GM21529 (cell line): ENCODE measurements at regions not wholly inside any gene's neighbourhood (a gene's known extent, or its start where the extent isn't known, plus 50 kb on each side); places are given as distances from the start of the nearest gene placed in this dataset.
A peak's percentile ranks its signal among the peaks of the same experiment; 100 is the strongest.
"Not testable (repeated sequence)": the region's sequence is repeated elsewhere in the genome, so short reads cannot be mapped to it uniquely, and the experiment has no call there.

ENCODE experiments used
- ATAC-seq: cut with Tn5 transposase; IDR thresholded peaks from one replicate; pipeline ENCODE4 v1.9.1; 2021; ENCODE audit not compliant: unreplicated experiment

DNA sequence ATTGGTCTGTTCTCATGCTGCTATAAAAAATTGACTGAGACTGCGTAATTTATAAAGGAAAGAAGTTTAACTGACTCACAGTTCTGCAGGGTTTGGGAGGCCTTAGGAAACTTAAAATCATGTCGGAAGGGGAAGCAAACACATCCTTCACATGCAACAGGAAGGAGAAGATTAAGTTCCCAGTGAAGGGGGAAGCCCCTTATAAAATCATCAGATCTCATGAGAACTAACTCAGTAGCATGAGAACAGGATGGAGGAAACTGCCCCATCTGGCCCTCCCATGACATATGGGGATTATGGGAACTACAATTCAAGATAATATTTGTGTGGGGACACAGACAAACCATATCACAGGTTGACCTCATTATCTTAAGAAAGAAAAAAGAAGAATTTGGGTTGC lies 134.5 kb downstream of the PPP1R3A start:
- no peak for ATAC-seq

DNA sequence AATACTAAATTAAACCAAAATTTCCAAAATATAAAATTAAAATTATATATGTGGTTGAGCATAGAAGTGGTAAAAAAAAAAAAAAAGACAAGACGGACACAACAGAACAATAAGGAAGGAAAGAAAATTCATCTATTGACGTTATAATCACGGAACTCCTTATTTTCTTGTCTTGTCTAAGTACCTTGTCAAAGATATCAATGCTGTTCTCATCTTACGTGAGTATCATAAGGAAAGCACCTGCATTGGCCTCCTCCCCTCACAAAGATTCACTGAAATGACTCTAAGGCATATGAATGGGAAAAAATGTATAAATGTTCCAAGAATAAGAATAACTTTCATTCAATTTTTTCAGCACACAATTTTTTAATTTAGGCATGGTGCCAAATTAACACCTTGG lies 135.4 kb downstream of the PPP1R3A start:
- ATAC-seq = no peak

DNA sequence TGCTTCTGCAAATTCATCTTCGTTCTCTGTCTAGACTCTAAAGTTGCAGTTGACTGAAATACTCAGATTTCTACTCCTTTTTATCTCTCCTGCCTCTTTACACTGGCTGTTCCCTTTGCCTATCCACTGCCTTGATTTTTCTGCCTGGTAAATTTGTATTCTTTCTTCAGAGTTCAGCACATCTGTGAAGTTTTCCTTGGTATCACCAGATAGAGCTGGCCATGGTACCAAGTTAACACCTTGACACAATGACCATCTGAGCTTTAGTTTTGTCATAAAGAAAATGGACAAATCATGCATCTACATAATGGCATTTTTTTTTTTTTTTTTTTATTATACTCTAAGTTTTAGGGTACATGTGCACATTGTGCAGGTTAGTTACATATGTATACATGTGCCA lies 143.0 kb downstream of the PPP1R3A start:
- ATAC-seq = no peak

DNA sequence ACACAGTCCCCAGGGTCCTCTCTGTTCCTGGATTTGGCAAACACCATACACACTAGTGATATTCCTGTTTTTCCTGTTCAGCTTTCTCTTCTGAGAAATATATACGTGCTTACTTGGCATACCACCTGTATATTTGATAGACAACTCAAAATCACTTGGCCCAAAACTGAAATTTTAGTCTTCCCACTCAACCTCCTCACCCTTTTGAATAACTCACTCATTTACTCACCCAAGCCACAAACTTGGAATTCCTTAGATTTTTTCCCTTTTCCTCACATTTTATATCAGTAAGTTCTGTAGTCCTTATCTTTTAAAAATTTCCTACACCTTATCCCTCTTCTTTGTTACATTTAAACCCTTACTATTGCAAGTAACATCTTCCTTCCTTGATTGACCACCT lies 143.4 kb downstream of the PPP1R3A start:
- no peak for ATAC-seq

DNA sequence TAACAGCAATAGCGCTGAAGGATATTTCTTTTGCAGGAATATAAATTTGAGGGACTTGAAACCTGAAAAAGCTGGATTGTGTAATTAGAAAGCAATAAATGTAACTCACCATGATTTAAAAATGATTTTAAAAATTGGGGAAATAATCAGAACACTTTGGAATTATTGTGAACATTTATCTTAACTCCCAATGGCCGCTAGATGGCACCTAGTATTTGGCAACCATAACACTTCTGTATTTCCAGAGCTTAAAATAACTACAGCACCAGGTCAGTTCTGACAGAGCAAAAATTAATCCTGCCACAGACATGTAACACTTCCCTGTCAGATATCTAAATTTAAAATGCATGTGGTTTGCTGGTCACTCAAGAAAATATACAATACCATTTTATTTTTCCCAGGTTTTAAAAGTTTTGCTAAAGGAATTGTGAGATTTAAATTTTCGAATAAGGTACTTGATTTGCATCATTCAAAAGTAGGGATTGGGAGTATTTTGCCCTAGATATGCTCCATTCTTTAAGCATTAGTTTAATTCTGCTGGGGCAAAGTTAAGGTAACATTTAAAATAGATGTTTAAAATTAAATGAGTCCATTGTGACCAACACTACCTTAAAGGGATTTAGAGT lies 144.5 kb downstream of the PPP1R3A start:
- peak; percentile 97 for ATAC-seq

- no peak for ATAC-seq
These were observed 148.6 kb downstream of the PPP1R3A start for GRCh38 chr7:113770146-113770738.

- ATAC-seq = no peak
These were observed 150.4 kb downstream of the PPP1R3A start for GRCh38 chr7:113768387-113768786.

DNA sequence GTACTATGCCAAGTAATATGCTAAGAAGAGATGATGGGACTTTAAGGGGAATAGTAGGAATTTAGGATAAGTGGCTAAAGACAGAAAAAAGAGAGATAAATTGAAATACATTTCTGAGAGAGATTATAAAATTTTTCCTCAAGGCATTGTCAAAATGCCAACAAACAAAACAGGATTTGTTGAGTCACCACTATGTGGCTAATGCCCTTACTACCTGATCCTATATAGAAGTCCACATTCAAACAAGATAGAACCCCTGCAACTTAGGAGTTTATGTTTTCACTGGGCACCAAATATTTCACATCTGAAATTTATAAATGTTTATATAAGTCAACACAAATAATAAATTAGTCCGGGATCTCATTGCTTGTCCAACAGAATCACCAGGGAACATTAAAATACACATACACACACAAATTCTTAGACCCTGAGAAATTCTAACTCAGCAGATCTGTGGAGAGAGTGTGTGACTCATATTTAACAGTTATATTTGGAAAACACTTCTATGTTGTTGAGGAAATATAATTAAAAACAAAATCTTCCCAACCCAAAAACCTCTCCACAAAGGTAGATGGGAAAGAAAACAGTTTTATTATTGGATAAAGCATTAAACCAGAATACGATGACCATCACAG lies 154.3 kb downstream of the PPP1R3A start:
- ATAC-seq = no peak

- ATAC-seq = no peak
These were observed 155.6 kb downstream of the PPP1R3A start for GRCh38 chr7:113763226-113763625.

DNA sequence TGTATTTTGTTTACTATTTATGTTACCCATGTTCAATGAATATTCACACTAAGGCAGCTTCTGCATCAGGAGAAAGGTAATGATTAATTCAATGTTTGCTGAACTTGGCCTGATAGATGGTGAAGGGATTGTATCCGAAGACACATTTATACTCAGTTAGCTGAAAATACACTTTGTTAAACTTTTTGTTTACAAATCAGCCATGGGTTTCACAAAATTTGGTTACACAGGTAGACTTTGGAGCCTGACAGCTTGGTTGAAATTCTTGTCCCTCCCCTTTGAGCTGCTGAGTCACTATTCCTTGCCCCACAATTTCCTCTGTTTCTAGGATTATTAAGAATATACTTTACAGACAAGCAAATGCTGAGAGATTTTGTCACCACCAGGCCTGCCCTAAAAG lies 162.6 kb downstream of the PPP1R3A start:
- ATAC-seq = no peak

GRCh38 chr7:113752689-113753088 lies 166.1 kb downstream of the PPP1R3A start:
- no peak for ATAC-seq

GRCh38 chr7:113752289-113752688 lies 166.5 kb downstream of the PPP1R3A start:
- no peak for ATAC-seq

- ATAC-seq = no peak
These were observed 167.3 kb downstream of the PPP1R3A start for GRCh38 chr7:113751547-113751946.

- not testable (repeated sequence) for ATAC-seq
These were observed 170.4 kb downstream of the PPP1R3A start for GRCh38 chr7:113748385-113748784.

GRCh38 chr7:113742946-113743431 lies 175.8 kb downstream of the PPP1R3A start:
- ATAC-seq = not testable (repeated sequence)

DNA sequence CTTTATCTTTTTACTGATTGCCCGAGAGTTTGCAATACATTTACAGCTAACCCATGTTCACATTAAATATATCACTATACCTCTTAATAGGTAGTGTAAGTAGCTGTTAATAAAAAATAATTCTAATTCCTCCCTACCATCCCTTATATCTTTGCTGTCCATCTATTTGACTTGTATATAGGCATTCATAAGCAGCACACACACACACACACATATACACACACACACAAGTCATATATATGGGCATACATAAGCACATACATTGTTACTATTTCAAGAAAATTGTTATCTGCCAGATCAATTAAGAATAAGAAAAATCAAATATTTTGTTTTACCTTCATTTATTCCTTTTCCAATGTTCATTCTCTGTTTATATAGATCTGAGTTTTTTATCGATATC lies 176.4 kb downstream of the PPP1R3A start:
- no peak for ATAC-seq

- ATAC-seq = no peak
These were observed 187.2 kb downstream of the PPP1R3A start for GRCh38 chr7:113731571-113731970.

DNA sequence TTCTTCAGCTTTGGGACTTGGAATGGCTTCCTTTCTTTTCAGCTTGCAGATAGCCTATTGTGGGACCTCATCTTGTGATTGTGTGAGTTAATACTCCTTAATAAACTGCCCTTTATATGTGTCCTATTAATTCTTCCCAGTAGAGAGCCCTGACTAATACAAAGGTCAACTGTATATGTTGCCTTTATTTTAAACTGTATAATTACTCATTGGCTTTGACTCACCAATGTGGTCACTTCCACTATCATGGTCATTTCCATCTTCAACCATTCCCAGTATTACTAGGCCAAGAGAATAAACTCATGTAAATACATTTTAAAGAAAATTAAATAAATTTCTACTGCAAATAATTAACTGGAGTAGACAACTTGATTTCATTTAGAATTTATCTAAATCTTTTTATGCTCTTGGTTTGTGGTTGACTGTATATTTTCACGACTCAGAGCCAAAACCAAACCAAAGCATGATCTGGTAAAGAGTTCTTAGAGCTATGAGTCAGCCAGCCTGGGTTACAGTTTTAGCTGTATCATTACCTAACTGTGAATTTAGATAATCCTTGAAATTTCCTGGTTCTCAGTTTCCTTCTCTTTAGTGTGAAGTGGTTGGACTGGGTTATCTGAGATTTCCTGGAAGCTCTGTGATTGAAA lies 188.4 kb downstream of the PPP1R3A start:
- ATAC-seq = no peak

- ATAC-seq = no peak
These were observed 191.3 kb downstream of the PPP1R3A start for GRCh38 chr7:113727486-113727885.

GRCh38 chr7:113722006-113722405 lies 196.8 kb downstream of the PPP1R3A start:
- no peak for ATAC-seq

- no peak for ATAC-seq
These were observed 201.1 kb downstream of the PPP1R3A start for GRCh38 chr7:113717739-113718138.
